Stimulated activated CD4-positive, alpha-beta T cell treated with anti-CD3 and anti-CD28 coated beads, Interleukin-4, amount 100 ng/mL, for 24 hours (primary cell): ENCODE measurements at regions not wholly inside any gene's neighbourhood (a gene's known extent, or its start where the extent isn't known, plus 50 kb on each side); places are given as distances from the start of the nearest gene placed in this dataset.

Experiments used
- DNase-seq: peaks from one replicate; pipeline ENCODE4 v3.0.0-alpha.2; 2020

DNA sequence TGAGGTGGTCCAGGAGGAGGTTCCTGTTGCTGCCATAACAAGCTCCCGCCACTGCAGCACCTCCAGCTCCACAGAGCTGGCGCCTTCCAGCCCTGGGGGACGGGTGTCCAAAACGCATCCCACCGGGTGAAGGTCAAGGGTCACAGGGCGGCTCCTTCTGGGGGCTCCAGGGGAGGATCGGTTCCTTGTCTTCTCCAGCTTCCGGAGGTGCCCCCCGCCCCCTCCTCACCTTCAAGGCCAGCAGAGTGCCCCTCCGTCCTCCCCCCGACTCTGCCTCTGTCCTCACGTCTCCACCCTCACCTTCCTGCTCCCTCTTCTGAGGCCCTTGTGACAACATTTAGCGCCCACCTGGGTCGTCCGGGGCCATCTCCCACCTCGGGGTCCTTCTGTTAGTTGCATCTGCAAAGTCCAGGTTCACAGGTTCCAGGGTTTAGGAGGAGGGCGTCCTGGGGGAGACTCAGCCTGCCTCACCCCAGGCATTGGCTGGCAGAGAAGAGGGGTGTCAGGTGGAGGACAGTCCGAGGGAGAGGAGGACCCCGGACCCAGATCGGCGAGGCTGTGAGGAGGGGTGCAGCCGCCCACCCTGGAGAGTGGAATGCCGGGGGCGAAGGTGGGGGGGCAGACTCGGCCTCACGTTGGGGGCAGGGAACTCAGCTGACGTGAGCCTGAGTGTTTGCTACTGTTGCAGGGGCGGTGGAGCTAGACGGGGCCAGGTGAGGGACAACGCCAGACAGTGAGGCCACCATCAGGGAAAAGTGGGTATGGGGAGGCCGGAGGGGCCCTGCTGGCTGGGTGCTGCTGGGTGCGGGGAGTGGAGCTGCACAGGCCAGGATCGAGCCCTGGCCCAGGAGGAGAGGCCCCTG is 205.5 kb upstream of the C14orf180 start:
- no peak for DNase-seq

- DNase-seq: no peak
Observed at GRCh38 chr14:104374718-104375080, 204.9 kb upstream of the C14orf180 start.

- DNase-seq: no peak
Observed at GRCh38 chr14:104375551-104376201, 203.9 kb upstream of the C14orf180 start.

- no peak for DNase-seq
Observed at GRCh38 chr14:104376202-104377140, 203.1 kb upstream of the C14orf180 start.

DNA sequence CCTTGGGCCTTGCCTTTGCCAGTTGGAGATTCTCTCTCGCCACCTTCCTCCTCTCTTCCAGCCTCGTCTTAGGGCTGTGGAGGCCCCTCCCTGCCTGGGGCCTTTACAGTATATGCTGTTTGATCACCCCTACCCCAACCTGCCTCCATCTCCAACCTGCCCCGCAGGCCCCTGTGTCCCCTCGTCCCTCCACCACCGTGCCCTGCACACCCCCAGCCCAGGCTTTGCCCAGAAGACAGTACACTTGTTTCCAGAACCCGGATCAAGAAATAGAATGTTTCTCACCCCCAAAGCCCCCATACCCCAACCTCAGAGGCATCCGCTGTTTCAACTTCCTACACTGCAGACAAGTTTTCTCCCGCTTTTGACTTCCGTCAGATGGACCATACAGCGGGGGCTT is 202.3 kb upstream of the C14orf180 start:
- no peak for DNase-seq

DNA sequence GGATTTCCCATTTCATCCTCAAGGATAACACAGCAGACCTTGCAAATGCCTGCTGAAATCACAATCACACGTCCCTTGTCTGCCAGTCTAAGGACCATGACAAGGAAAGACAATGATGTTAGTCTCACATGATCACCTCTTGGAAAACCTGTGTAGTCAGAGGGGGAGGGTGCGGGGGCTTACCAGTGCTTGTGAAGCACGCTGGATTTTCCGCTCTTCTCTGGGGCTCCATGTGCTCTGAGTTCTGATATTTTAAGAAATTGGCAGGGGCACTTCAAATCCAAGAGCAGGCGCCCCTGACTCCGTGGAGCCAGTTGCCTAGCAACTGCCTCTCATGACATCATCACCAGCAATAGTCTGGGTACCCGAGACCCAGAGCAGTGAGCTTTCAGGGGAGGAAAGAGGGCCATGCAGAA is 200.9 kb upstream of the C14orf180 start:
- DNase-seq: no peak

- DNase-seq: no peak
Observed at GRCh38 chr14:104382361-104383087, 197.0 kb upstream of the C14orf180 start.

GRCh38 chr14:104383088-104383995 is 196.2 kb upstream of the C14orf180 start:
- no peak for DNase-seq

- DNase-seq: no peak
Observed at GRCh38 chr14:104383996-104384775, 195.4 kb upstream of the C14orf180 start.

- DNase-seq: no peak
Observed at GRCh38 chr14:104384776-104385071, 194.8 kb upstream of the C14orf180 start.

DNA sequence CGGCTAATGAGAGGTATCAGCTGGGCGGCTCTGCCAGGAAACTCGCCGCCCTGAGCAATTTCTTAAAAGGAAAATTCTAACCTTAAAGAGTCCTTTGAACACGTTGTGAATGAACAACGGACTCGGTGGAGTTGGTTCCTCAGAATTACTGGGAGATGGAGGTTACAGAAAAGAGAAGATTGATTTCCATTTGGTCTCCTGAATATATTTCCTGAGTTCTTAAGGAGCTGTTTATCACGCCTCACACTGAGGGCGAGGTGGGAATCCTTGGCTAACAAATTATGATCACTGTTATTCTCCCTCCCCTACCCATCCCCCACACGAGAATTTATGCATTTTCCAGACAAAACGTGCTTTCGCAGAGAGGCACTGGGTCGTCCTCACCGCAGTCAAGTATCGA is 194.5 kb upstream of the C14orf180 start:
- DNase-seq: no peak

- DNase-seq: no peak
Observed at GRCh38 chr14:104385531-104386101, 193.9 kb upstream of the C14orf180 start.

DNA sequence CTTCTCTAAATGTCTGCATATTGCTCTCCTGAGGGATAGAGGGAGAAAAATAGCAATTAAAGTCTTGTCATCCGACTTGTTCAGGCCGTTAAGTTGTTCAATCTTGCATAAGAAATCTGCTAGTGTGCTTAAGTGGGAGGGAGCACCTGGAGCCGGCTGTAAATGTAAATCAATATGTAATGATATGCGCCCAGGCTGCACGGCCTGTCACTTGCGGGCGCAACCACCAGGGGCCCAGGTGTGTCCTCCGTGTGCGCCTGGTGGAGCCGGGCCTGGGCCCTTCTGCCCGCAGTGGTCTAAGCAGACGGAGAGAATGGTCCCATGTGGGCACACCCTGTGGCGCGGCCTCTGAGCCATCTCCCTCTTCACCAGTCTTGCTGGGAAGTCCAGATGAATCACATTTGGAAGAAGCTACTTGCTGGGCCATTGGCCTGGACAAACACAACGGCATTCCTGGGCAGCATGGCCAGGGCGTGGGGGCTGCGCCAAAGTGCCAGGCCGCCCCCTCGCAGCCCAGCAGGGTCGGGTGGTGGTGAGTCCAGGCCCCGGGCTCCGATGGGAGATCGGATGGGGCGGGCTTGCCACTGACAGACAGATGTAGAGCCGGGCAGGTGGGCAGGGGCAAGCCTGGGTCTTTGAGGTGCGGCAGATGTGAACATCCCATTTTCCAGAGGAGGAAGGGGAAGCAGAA is 193.3 kb upstream of the C14orf180 start:
- no peak for DNase-seq

DNA sequence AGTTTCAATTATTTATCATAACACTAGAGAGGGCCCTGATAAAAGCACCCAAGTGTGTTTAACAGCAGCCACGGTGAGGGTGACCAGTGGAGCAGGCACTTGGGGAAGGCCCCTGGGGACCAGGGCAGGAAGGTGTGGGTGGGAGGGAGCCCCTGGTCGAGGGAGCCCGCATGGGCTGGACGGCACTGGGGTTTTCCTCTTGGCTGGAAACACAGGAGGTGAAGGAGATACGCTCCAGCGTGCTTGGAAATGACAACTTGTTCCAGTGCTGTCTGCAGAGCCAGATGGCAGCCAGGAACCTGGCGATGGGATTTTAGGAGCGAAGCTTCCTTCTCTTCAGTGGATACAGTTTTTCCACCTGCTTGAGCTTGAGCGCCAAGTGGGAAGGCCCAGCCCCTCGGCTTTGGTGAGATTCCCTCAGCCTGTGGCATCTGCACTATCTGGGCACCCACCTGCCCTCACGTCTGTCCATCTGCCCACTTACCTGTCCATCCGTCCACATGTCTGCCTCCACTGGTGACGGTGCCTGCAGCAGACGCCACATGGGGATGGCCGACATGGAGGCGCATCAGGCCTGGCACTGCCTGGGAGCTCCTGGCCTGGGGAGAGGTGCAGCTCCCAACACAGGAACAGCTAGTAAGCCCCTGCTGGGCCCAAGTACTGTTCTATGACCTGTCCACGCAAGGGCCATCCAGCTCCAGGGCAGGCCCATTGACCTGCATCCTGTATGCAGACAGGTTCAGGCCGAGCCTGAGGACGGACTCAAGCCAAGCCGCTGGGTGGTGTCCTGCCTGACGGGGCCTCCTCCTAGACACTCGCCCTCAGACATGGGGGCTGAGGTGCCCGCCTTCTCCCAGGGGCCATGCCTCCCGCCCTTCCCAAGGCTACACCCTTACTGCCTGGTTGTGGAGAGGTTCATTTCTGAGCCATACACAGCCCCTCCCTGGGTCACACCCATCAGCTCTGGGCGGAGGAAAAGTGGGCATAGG is 192.2 kb upstream of the C14orf180 start:
- no peak for DNase-seq

GRCh38 chr14:104388011-104388521 is 191.5 kb upstream of the C14orf180 start:
- DNase-seq: no peak

GRCh38 chr14:104388541-104389325 is 190.8 kb upstream of the C14orf180 start:
- DNase-seq: no peak
